PFSK-1 (cell line): ENCODE measurements at regions not wholly inside any gene's neighbourhood (a gene's known extent, or its start where the extent isn't known, plus 50 kb on each side); places are given as distances from the start of the nearest gene placed in this dataset.

Experiments
- FOXP2 ChIP-seq: optimal IDR thresholded peaks from 2 replicates; pipeline ENCODE3; 2011; ENCODE audit warnings: borderline replicate concordance, control low read depth, inconsistent platforms; ENCODE audit not compliant: insufficient read depth; ENCODE audit errors: extremely low read length, extremely low read depth
- POLR2AphosphoS5 ChIP-seq: IDR thresholded peaks from 2 replicates; pipeline ENCODE4 v1.6.1; 2012; ENCODE audit warnings: low read depth, mild to moderate bottlenecking, control low read depth, low read length, moderate library complexity
- SIN3A ChIP-seq: IDR thresholded peaks from 2 replicates; pipeline ENCODE4 v1.6.1; 2012; ENCODE audit warnings: mild to moderate bottlenecking, low read length, moderate library complexity, borderline replicate concordance; ENCODE audit not compliant: insufficient read depth
- TAF1 ChIP-seq: IDR thresholded peaks from 2 replicates; pipeline ENCODE4 v1.6.1; 2012; ENCODE audit warnings: low read length, control low read depth, borderline replicate concordance; ENCODE audit not compliant: insufficient read depth
- TF ChIP-seq, protein P1 (sequence below), 2 experiments: IDR thresholded peaks; 2 replicates each; pipeline versions ENCODE4 v1.6.1 to v1.8.0; 2011 to 2012; ENCODE audit warnings: low read depth in 2 of 2, low read length in 2 of 2, control low read depth in 1 of 2, inconsistent platforms in 1 of 2, mild to moderate bottlenecking in 1 of 2, moderate library complexity in 1 of 2; ENCODE audit not compliant: insufficient read depth in 1 of 2

- TF ChIP-seq, protein P1, sequence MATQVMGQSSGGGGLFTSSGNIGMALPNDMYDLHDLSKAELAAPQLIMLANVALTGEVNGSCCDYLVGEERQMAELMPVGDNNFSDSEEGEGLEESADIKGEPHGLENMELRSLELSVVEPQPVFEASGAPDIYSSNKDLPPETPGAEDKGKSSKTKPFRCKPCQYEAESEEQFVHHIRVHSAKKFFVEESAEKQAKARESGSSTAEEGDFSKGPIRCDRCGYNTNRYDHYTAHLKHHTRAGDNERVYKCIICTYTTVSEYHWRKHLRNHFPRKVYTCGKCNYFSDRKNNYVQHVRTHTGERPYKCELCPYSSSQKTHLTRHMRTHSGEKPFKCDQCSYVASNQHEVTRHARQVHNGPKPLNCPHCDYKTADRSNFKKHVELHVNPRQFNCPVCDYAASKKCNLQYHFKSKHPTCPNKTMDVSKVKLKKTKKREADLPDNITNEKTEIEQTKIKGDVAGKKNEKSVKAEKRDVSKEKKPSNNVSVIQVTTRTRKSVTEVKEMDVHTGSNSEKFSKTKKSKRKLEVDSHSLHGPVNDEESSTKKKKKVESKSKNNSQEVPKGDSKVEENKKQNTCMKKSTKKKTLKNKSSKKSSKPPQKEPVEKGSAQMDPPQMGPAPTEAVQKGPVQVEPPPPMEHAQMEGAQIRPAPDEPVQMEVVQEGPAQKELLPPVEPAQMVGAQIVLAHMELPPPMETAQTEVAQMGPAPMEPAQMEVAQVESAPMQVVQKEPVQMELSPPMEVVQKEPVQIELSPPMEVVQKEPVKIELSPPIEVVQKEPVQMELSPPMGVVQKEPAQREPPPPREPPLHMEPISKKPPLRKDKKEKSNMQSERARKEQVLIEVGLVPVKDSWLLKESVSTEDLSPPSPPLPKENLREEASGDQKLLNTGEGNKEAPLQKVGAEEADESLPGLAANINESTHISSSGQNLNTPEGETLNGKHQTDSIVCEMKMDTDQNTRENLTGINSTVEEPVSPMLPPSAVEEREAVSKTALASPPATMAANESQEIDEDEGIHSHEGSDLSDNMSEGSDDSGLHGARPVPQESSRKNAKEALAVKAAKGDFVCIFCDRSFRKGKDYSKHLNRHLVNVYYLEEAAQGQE (IDR thresholded peaks at IDR 0.05; ENCODE audit: insufficient read depth in 1 of 2, low read depth in 2 of 2, low read length in 2 of 2) = no peak
- TF ChIP-seq FOXP2 (no peak), TAF1 (no peak), SIN3A (no peak), POLR2AphosphoS5 (no peak)
These were observed 436.7 kb downstream of the CETN3 start for GRCh38 chr5:89972901-89973300.

DNA sequence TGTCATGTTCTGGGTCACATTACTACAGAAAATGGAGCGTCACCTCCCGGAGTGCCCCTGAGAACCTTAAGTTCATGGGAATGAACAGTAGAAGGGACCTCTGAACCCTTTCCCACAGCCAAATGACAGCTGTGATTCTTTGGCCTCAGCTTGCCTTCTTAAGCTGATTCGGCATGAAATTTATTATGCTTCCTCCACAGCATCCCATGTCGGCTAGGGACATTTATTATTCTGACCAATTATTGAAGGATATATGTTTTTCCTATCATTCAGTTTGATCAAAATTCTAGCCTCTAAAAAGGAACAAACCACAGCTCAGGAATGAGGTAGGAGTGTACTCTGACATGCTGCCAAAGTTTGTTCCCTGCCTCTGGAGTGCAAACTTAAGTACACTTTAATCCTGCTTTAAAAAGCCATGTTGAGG, 440.6 kb downstream of the CETN3 start:
- TF ChIP-seq TAF1 (no peak), FOXP2 (no peak), SIN3A (no peak), POLR2AphosphoS5 (no peak)
- TF ChIP-seq, protein P1 (IDR thresholded peaks at IDR 0.05; ENCODE audit: insufficient read depth in 1 of 2, low read depth in 2 of 2, low read length in 2 of 2) = no peak

GRCh38 chr5:89967771-89968444, 441.6 kb downstream of the CETN3 start:
- no peak for TF ChIP-seq FOXP2

GRCh38 chr5:89956838-89957237, 452.7 kb downstream of the CETN3 start:
- TF ChIP-seq POLR2AphosphoS5 (no peak), FOXP2 (no peak), SIN3A (no peak), TAF1 (no peak)
- TF ChIP-seq, protein P1 (IDR thresholded peaks at IDR 0.05; ENCODE audit: insufficient read depth in 1 of 2, low read depth in 2 of 2, low read length in 2 of 2) = no peak

DNA sequence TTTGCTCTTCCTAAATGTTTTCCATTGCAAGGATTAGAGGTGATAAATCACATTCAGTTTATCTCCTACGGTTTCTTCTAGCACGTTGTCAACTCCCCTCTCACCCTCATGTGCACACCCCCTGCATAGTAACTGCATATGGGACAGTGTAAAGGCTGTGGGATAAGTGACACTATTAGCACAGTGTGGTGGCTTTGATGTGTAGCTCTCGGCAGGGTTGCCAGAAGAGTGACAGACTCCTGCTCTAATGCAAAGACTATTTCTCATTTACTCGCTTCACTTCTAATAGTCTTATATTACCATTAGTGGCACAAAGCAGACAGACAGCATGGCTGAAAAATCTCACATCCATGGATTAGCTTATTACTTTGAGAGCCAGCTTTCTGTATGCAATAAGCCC, 454.6 kb downstream of the CETN3 start:
- no peak for TF ChIP-seq TAF1
- no peak for TF ChIP-seq POLR2AphosphoS5
- no peak for TF ChIP-seq FOXP2
- TF ChIP-seq, protein P1 (IDR thresholded peaks at IDR 0.05; ENCODE audit: insufficient read depth in 1 of 2, low read depth in 2 of 2, low read length in 2 of 2) = no peak
- TF ChIP-seq SIN3A = no peak
